Neural progenitor cell (in vitro differentiated cells): ENCODE measurements at regions not wholly inside any gene's neighbourhood (a gene's known extent, or its start where the extent isn't known, plus 50 kb on each side); places are given as distances from the start of the nearest gene placed in this dataset.

ENCODE experiments used
- EZH2 ChIP-seq: fragments of 200-600 bp; sonication (generic); IDR thresholded peaks from 2 replicates; pipeline ENCODE4 v1.6.1; 2017; ENCODE audit warnings: antibody characterized with exemption, mild to moderate bottlenecking, moderate library complexity
- TF ChIP-seq, protein P1 (sequence below): fragments of 200-600 bp; sonication (generic); IDR thresholded peaks from 2 replicates; pipeline ENCODE4 v1.5.1; 2017; ENCODE audit warnings: antibody characterized with exemption, mild to moderate bottlenecking

- TF ChIP-seq, protein P1, sequence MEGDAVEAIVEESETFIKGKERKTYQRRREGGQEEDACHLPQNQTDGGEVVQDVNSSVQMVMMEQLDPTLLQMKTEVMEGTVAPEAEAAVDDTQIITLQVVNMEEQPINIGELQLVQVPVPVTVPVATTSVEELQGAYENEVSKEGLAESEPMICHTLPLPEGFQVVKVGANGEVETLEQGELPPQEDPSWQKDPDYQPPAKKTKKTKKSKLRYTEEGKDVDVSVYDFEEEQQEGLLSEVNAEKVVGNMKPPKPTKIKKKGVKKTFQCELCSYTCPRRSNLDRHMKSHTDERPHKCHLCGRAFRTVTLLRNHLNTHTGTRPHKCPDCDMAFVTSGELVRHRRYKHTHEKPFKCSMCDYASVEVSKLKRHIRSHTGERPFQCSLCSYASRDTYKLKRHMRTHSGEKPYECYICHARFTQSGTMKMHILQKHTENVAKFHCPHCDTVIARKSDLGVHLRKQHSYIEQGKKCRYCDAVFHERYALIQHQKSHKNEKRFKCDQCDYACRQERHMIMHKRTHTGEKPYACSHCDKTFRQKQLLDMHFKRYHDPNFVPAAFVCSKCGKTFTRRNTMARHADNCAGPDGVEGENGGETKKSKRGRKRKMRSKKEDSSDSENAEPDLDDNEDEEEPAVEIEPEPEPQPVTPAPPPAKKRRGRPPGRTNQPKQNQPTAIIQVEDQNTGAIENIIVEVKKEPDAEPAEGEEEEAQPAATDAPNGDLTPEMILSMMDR, result no peak
- TF ChIP-seq EZH2, result no peak
These were observed 573.6 kb upstream of the GRM7 start for GRCh38 chr3:6287088-6287875.
